ENCODE measurements at regions not wholly inside any gene's neighbourhood (a gene's known extent, or its start where the extent isn't known, plus 50 kb on each side); places are given as distances from the start of the nearest gene placed in this dataset.
"Not testable (repeated sequence)": the region's sequence is repeated elsewhere in the genome, so short reads cannot be mapped to it uniquely, and the experiment has no call there.

DNA sequence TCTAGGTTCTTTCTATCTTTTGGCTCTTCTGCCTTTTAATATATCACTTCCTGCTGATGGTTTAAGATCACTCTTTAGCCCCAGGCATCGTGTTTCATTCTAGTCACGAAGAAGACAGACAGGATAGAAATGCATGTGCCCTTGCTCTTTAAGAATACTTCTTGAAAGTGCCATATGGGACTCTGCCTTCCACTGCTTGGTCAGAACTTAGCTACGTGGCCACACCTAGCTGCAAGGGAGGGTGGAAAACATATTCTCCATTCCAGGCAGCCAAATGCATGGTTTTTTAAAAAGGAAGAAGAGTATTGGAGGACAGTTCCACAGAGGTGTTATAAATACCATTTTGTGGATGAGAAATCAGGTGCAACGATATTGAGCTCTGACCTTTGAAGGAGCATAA lies 143.3 kb downstream of the KLRB1 start:
- no peak for TF ChIP-seq CTCF (IDR thresholded peaks at IDR 0.05)
- Histone ChIP-seq H3K27ac (no peak overlapping the region), H3K27me3 (no peaks in the 10 kb centered on the region), H3K4me1 (no peaks in the 10 kb centered on the region), H3K36me3 (no peaks in the 10 kb centered on the region), H3K9me3 (no peaks in the 10 kb centered on the region), H3K4me3 (no peak overlapping the region)
- FAIRE-seq (no peak), DNase-seq (no peak), ATAC-seq (no peak)
- intact Hi-C loops (cut with DNase I) = no loop called here
- 74 to 75% methylated on average over 4 of the region's 4 CpGs for WGBS, 2 donors

DNA sequence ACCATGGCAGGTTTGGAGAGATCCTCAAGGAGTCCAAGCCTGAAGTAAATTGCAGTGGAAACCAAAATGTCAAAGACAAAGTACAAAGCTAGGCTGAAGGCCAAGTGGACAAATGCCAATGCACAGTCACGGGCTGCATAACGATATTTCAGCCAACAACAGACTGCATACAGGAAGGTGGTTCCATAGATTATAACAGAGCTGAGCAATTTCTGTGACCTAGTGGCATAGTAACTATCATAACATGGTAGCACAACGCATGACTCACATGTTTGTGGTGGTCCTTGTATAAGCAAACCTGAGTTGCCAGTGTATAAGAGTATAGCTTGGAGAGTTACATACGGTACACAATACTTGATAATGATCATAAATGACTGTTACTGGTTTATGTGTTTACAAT lies 152.2 kb downstream of the KLRB1 start:
- whole genome bisulfite sequencing, 2 donors = 25 to 26% methylated on average over 4 of the region's 4 CpGs
- DNase-seq (peak in 4 of 6 donors; percentile 33 to 71 (median 63)), ATAC-seq (peak; percentile 34 to 92 (median 67))
- H3K4me1 ChIP-seq; FAIRE-seq; H3K36me3 ChIP-seq; H3K27me3 ChIP-seq; H3K4me3 ChIP-seq; intact Hi-C loops (cut with DNase I); H3K27ac ChIP-seq; H3K9me3 ChIP-seq: not testable (repeated sequence)

GRCh38 chr12:9454021-9454420 lies 153.7 kb downstream of the KLRB1 start:
- DNase-seq; intact Hi-C loops (cut with DNase I); H3K27ac ChIP-seq; H3K27me3 ChIP-seq; H3K4me1 ChIP-seq; FAIRE-seq; ATAC-seq; H3K9me3 ChIP-seq; H3K4me3 ChIP-seq; H3K36me3 ChIP-seq: not testable (repeated sequence)
- 95 to 98% methylated on average over 2 of the region's 2 CpGs for WGBS, 2 donors

DNA sequence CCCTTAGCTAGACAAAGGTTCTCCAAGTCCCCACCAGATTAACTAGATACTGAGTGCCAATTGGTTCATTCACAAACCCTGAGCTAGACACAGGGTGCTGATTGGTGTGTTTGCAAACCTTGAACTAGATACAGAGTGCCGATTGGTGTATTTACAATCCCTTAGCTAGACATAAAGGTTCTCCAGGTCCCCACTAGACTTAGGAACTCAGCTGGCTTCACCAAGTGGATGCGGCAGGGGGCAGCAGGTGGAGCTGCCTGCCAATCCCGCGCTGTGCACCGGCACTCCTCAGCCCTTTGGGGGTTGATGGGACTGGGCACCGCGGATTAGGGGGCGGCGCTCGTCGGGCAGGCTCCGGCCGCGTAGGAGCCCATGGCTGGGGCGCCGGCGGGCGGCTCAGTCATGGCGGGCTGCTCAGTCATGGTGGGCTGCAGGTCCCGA lies 157.6 kb downstream of the KLRB1 start:
- H3K4me1 ChIP-seq; intact Hi-C loops (cut with DNase I); H3K27me3 ChIP-seq; H3K36me3 ChIP-seq; H3K4me3 ChIP-seq; H3K9me3 ChIP-seq; FAIRE-seq; H3K27ac ChIP-seq; DNase-seq: not testable (repeated sequence)
- ATAC-seq = peak in 1 of 4 donors; percentile 16
- 83 to 89% methylated on average over 18 to 20 of the region's 20 CpGs for WGBS, 2 donors

DNA sequence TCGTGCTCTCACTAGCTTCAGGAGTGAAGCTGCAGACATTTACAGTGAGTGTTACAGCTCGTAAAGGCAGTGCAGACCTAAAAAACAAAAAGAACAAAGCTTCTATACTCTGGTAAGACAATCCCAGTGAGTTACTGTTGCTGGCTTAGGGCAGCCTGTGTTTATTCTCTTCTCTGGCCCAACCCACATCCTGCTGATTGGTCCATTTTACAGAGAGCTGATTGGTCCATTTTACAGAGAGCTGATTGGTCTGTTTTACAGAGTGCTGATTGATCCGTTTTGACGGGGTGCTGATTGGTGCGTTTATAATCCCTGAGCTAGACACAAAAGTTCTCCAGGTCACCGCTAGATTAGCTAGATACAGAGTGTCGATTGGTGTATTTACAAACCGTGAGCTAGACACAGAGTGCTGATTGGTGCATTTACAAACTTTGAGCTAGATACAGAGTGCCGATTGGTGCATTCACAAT lies 158.0 kb downstream of the KLRB1 start:
- H3K27me3 ChIP-seq; intact Hi-C loops (cut with DNase I); H3K36me3 ChIP-seq; DNase-seq; H3K9me3 ChIP-seq; FAIRE-seq; H3K4me3 ChIP-seq; H3K27ac ChIP-seq; ATAC-seq; H3K4me1 ChIP-seq: not testable (repeated sequence)
- 78 to 80% methylated on average over 9 of the region's 9 CpGs for WGBS, 2 donors

DNA sequence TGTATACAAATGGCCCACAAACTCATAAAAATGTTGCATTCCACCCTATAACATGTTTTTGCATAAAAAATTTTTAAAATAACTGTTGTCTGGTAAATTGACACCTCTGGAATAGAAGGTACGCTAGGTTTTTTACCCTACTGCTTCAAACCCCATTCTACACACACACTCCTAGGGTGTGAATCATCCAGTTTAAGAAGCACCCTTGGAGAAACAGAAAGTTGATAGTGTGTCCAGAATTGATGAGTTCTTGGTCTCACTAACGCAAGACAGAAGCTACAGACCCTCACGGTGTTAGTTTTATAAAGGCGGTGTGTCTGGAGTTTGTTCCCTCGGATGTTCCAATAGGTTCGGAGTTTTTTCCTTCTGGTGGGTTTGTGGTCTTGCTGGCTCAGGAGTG lies 158.5 kb downstream of the KLRB1 start:
- Histone ChIP-seq H3K4me3 (peak overlapping the region in 1 of 4 donors; percentile 58), H3K27ac (no peak overlapping the region), H3K27me3 (no peaks in the 10 kb centered on the region), H3K4me1 (no peaks in the 10 kb centered on the region), H3K36me3 (no peaks in the 10 kb centered on the region), H3K9me3 (no peaks in the 10 kb centered on the region)
- FAIRE-seq (no peak), DNase-seq (no peak), ATAC-seq (no peak)
- 66 to 72% methylated on average over 6 of the region's 6 CpGs for WGBS, 2 donors
- intact Hi-C loops (cut with DNase I) = no loop called here
- TF ChIP-seq CTCF (IDR thresholded peaks at IDR 0.05) = no peak

GRCh38 chr12:9448648-9449047 lies 159.1 kb downstream of the KLRB1 start:
- H3K9me3 ChIP-seq; H3K27ac ChIP-seq; FAIRE-seq; H3K4me1 ChIP-seq; DNase-seq; intact Hi-C loops (cut with DNase I); H3K36me3 ChIP-seq; H3K27me3 ChIP-seq: not testable (repeated sequence)
- peak; percentile 18 to 41 (median 33) for ATAC-seq
- 7 to 10% methylated on average over 7 of the region's 10 CpGs for WGBS, 2 donors
- peak overlapping the region in 3 of 4 donors; percentile 39 to 58 (median 47) for H3K4me3 ChIP-seq

GRCh38 chr12:9447791-9448614 lies 159.7 kb downstream of the KLRB1 start:
- H3K36me3 ChIP-seq; H3K4me1 ChIP-seq; H3K27me3 ChIP-seq; FAIRE-seq; intact Hi-C loops (cut with DNase I); H3K9me3 ChIP-seq: not testable (repeated sequence)
- DNase-seq (peak; percentile 90 to 97 (median 92)), ATAC-seq (peak; percentile 96 to 99 (median 98))
- 0 to 1% methylated on average over 60 to 61 of the region's 61 CpGs for WGBS, 2 donors
- peak overlapping the region in 2 of 4 donors; percentile 42 to 54 for H3K27ac ChIP-seq
- peak overlapping the region; percentile 39 to 58 (median 46) for H3K4me3 ChIP-seq

GRCh38 chr12:9446883-9447761 lies 160.6 kb downstream of the KLRB1 start:
- H3K4me3 ChIP-seq = peak overlapping the region in 1 of 4 donors; percentile 47
- not testable (repeated sequence) for FAIRE-seq, DNase-seq

GRCh38 chr12:9440428-9440827 lies 167.3 kb downstream of the KLRB1 start:
- ATAC-seq; H3K27ac ChIP-seq; intact Hi-C loops (cut with DNase I); FAIRE-seq; DNase-seq; H3K9me3 ChIP-seq; H3K4me1 ChIP-seq; H3K36me3 ChIP-seq; H3K4me3 ChIP-seq; H3K27me3 ChIP-seq: not testable (repeated sequence)
- 78 to 81% methylated on average over 3 of the region's 5 CpGs for WGBS, 2 donors

More at GRCh38 chr12:9446883-9447761, 160.6 kb downstream of the KLRB1 start:
- H3K36me3 ChIP-seq; intact Hi-C loops (cut with DNase I); H3K9me3 ChIP-seq; H3K4me1 ChIP-seq; H3K27me3 ChIP-seq; H3K27ac ChIP-seq: not testable (repeated sequence)
- ATAC-seq = peak; percentile 4 to 24 (median 12)
- WGBS, 2 donors = 19 to 21% methylated on average over 16 of the region's 20 CpGs

Data from pancreas (tissue), 10 donors.